Panc1 (cell line): ENCODE measurements at regions not wholly inside any gene's neighbourhood (a gene's known extent, or its start where the extent isn't known, plus 50 kb on each side); places are given as distances from the start of the nearest gene placed in this dataset.

Experiments
- ATAC-seq: fragments of 200-7000 bp; cut with Tn5 transposase; 2 replicates; pipeline ENCODE4 v1.9.1; 2020; ENCODE audit warnings: mild to moderate bottlenecking, moderate library complexity
- BruUV-seq: library from RNA; stranded (reverse); fragments of 400-500 nt; replicated peaks from 2 replicates; lab custom pipeline; 2021; lab: Mats Ljungman, UMichigan
- CTCF ChIA-PET: fragments of 300-600 bp; sonication (Branson Sonifier 250); formaldehyde crosslinking; loops from one replicate; lab custom pipeline; 2022; ENCODE audit warnings: antibody characterized with exemption; lab: Charles Lee
- POLR2A ChIA-PET: fragments of 300-600 bp; sonication (Branson Sonifier 250); formaldehyde crosslinking; loops from one replicate; lab custom pipeline; 2022; ENCODE audit warnings: antibody characterized with exemption; lab: Charles Lee
- DNase-seq: peaks from one replicate; pipeline ENCODE4 v3.0.0-alpha.2; 2010; ENCODE audit warnings: low read depth, low spot score
- H3K27ac ChIP-seq: 2 replicates; pipeline ENCODE4 v1.5.1; 2011; ENCODE audit warnings: mild to moderate bottlenecking, low read length, inconsistent platforms
- H3K27me3 ChIP-seq: fragments of 200-500 bp; sonication (Bioruptor generic); 2 replicates; pipeline ENCODE4 v1.6.0; 2014; ENCODE audit warnings: low read length, inconsistent platforms; ENCODE audit not compliant: control insufficient read depth, insufficient read depth
- H3K36me3 ChIP-seq: fragments of 200-500 bp; sonication (Bioruptor generic); 2 replicates; pipeline ENCODE4 v1.5.1; 2014; ENCODE audit warnings: inconsistent platforms, mild to moderate bottlenecking, low read length, moderate library complexity; ENCODE audit not compliant: control insufficient read depth, insufficient read depth
- H3K4me1 ChIP-seq: 2 replicates; pipeline ENCODE4 v1.5.1; 2011; ENCODE audit warnings: inconsistent platforms, mild to moderate bottlenecking, low read length, moderate library complexity; ENCODE audit not compliant: control insufficient read depth, insufficient read depth
- H3K4me3 ChIP-seq, 2 experiments: 2 replicates each; pipeline ENCODE4 v1.5.1; 2011 to 2012; ENCODE audit warnings: low read depth in 2 of 2, low read length in 2 of 2, mild to moderate bottlenecking in 2 of 2, inconsistent platforms in 1 of 2, moderate library complexity in 1 of 2
- H3K9me3 ChIP-seq: fragments of 200-500 bp; sonication (Bioruptor generic); 2 replicates; pipeline ENCODE4 v1.5.1; 2014; ENCODE audit warnings: low read depth, mild to moderate bottlenecking, inconsistent platforms, low read length, moderate library complexity; ENCODE audit not compliant: control insufficient read depth, insufficient read depth
- CTCF ChIP-seq: fragments of 450-650 bp; IDR thresholded peaks from 2 replicates; pipeline ENCODE4 v1.5.1; 2017; ENCODE audit warnings: mild to moderate bottlenecking
- POLR2AphosphoS5 ChIP-seq: IDR thresholded peaks from 2 replicates; pipeline ENCODE4 v1.6.1; 2012; ENCODE audit warnings: mild to moderate bottlenecking, low read depth, low read length, moderate library complexity
- REST ChIP-seq, 2 experiments: IDR thresholded peaks; 2 replicates each; pipeline ENCODE4 v1.6.1; 2011 to 2012; ENCODE audit warnings: low read depth in 2 of 2, control low read depth in 1 of 2, low read length in 1 of 2, mild to moderate bottlenecking in 1 of 2, moderate library complexity in 1 of 2; ENCODE audit not compliant: insufficient read depth in 1 of 2
- SIN3A ChIP-seq: IDR thresholded peaks from 2 replicates; pipeline ENCODE4 v1.6.1; 2012; ENCODE audit warnings: low read depth, mild to moderate bottlenecking, low read length, moderate library complexity, borderline replicate concordance; ENCODE audit not compliant: insufficient read depth
- TCF7L2 ChIP-seq: IDR thresholded peaks from 2 replicates; pipeline ENCODE4 v1.6.1; 2011; ENCODE audit warnings: mild to moderate bottlenecking, low read depth, low read length, inconsistent platforms
- in situ Hi-C: cut with HindIII; loops from 2 replicates; pipeline ENCODE4 v1.10.0; 2016; ENCODE audit warnings: low sequenced_read_pairs, low pct_unique_long_range_greater_than_20kb
- intact Hi-C: fragments of 100-400 bp; cut with micrococcal nuclease; formaldehyde crosslinking; loops from one replicate; pipeline ENCODE4 v1.10.0; 2022; ENCODE audit not compliant: unreplicated experiment

GRCh38 chr14:65838565-65838964 lies 426.0 kb downstream of the FUT8 start:
- intact Hi-C loops (no loop called here), in situ Hi-C loops (no loop called here)
- no peak for DNase-seq
- Histone ChIP-seq H3K27ac (no peak overlapping the region), H3K27me3 (no peaks in the 10 kb centered on the region), H3K4me1 (no peaks in the 10 kb centered on the region), H3K9me3 (no peaks in the 10 kb centered on the region), H3K4me3 (no peak overlapping the region), H3K36me3 (no peaks in the 10 kb centered on the region)
- POLR2A ChIA-PET, result no interaction called here
- TF ChIP-seq SIN3A (no peak), REST (IDR thresholded peaks at IDR 0.05; ENCODE audit: insufficient read depth in 1 of 2, low read depth in 2 of 2, low read length in 1 of 2) (no peak), POLR2AphosphoS5 (no peak), CTCF (no peak), TCF7L2 (no peak)
- ATAC-seq, result no peak
- no TSS peak for BruUV-seq
- CTCF ChIA-PET, result no interaction called here

- H3K27ac ChIP-seq, result no peak overlapping the region
- no peaks in the 10 kb centered on the region for H3K36me3 ChIP-seq
- TF ChIP-seq TCF7L2 (no peak), CTCF (no peak), POLR2AphosphoS5 (no peak), REST (IDR thresholded peaks at IDR 0.05; ENCODE audit: insufficient read depth in 1 of 2, low read depth in 2 of 2, low read length in 1 of 2) (no peak), SIN3A (no peak)
- H3K9me3 ChIP-seq, result no peaks in the 10 kb centered on the region
- ATAC-seq (no peak), DNase-seq (no peak)
- ChIA-PET CTCF (no interaction called here), POLR2A (no interaction called here)
- H3K27me3 ChIP-seq, result no peaks in the 10 kb centered on the region; the same call in 1 of the 2 replicates
- no peaks in the 10 kb centered on the region for H3K4me1 ChIP-seq
- in situ Hi-C loops, result no loop called here
- BruUV-seq, result no TSS peak
- intact Hi-C loops, result no loop called here
- H3K4me3 ChIP-seq, result no peak overlapping the region
These were observed 427.7 kb downstream of the FUT8 start for GRCh38 chr14:65840118-65840751.
